ENCODE measurements at regions not wholly inside any gene's neighbourhood (a gene's known extent, or its start where the extent isn't known, plus 50 kb on each side); places are given as distances from the start of the nearest gene placed in this dataset.

DNA sequence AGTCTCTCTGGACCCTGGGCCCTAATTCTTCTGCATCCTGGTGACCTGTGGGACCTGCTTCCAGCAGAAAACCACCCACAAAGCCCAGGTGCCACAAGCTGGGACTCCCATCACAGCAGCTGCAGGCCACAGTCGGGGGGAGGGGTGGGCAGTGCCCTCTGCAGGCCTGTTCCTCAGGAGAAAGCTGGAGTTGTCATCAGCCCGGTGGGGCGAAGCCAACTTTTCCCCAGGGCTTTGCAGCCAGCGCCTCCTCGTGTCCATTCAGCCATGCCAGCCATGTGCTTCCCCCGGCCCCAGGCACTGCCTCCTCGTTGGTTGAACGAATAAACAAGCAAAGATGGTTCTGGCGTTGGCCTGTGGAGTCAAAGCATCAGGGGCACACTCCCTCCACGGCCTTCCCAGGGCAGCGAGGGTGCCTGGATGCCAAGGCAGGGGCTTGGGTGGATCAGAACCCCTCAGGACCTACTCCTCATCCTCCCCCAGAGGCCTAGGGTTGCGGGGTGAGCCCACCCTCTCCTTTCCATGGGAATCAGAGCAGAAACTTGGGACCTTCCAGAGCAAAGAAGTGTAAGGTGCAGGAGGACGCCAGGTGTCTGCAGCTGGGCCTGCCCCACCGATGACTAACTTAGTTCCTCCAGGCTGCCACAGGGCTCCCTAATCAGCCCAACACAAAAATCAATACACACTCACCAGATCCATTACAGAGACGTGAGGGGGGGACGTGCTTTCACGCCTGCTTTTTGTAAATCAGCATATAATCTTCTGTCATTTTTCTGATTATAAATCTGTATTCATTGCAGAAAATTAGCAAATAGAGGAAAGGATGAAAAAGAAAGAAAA lies 75.7 kb upstream of the RAB6C start:
- H3K4me3 ChIP-seq = no peak overlapping the region
- no peaks in the 10 kb centered on the region for H3K4me1 ChIP-seq
- no peak overlapping the region for H3K27ac ChIP-seq
- 44 to 82% methylated on average over 4 of the region's 17 CpGs for WGBS, 2 donors (ENCODE audit: low coverage in 1 of 2)
- ATAC-seq = no peak
- no peaks in the 10 kb centered on the region for H3K36me3 ChIP-seq
- TF ChIP-seq EP300 (IDR thresholded peaks at IDR 0.05) (no peak), POLR2AphosphoS5 (IDR thresholded peaks at IDR 0.05) (no peak), POLR2A (IDR thresholded peaks at IDR 0.05) (no peak)
- TF ChIP-seq, protein P1, sequence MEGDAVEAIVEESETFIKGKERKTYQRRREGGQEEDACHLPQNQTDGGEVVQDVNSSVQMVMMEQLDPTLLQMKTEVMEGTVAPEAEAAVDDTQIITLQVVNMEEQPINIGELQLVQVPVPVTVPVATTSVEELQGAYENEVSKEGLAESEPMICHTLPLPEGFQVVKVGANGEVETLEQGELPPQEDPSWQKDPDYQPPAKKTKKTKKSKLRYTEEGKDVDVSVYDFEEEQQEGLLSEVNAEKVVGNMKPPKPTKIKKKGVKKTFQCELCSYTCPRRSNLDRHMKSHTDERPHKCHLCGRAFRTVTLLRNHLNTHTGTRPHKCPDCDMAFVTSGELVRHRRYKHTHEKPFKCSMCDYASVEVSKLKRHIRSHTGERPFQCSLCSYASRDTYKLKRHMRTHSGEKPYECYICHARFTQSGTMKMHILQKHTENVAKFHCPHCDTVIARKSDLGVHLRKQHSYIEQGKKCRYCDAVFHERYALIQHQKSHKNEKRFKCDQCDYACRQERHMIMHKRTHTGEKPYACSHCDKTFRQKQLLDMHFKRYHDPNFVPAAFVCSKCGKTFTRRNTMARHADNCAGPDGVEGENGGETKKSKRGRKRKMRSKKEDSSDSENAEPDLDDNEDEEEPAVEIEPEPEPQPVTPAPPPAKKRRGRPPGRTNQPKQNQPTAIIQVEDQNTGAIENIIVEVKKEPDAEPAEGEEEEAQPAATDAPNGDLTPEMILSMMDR (IDR thresholded peaks at IDR 0.05) = no peak
- H3K9me3 ChIP-seq = peaks cover 0 to 15% (median 0%) of the 10 kb centered on the region in 3 donors
- H3K27me3 ChIP-seq = peaks cover 20% of the 10 kb centered on the region

GRCh38 chr2:129904532-129905446 lies 74.7 kb upstream of the RAB6C start:
- TF ChIP-seq POLR2AphosphoS5 (IDR thresholded peaks at IDR 0.05) = no peak
- TF ChIP-seq, protein P1 (IDR thresholded peaks at IDR 0.05) = no peak
- TF ChIP-seq EP300 (IDR thresholded peaks at IDR 0.05) = no peak
- TF ChIP-seq POLR2A (IDR thresholded peaks at IDR 0.05) = no peak
- peaks cover 0 to 8% (median 0%) of the 10 kb centered on the region in 3 donors for H3K9me3 ChIP-seq

DNA sequence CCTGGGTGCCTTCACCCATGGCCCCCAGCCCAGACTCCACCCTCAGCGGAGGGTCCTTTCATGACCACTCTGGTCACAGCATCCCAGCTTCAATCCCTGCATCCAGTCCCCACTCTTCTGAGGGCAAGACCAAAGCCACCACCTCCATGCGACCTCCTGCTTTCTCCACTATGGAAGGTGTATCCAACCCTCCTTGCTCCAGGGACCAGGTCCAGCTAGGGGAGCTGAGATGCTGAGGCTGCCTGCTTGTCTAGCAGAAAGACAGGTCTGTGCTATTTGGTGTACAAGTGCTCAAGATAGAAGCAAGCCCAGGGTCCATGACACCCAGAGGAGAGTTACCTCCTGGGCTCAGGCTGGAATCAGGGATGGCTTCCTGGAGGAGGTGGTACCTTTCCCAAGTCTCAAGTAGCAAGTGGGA lies 73.8 kb upstream of the RAB6C start:
- TF ChIP-seq POLR2AphosphoS5 (IDR thresholded peaks at IDR 0.05) (no peak), POLR2A (IDR thresholded peaks at IDR 0.05) (no peak)
- TF ChIP-seq, protein P1 (IDR thresholded peaks at IDR 0.05) = no peak
- no peaks in the 10 kb centered on the region for H3K4me1 ChIP-seq
- H3K27ac ChIP-seq = no peak overlapping the region
- no peaks in the 10 kb centered on the region for H3K9me3 ChIP-seq
- peaks cover 20% of the 10 kb centered on the region for H3K27me3 ChIP-seq
- no CpG with 5 or more reads among the region's 2 CpGs for WGBS, 2 donors (ENCODE audit: low coverage in 1 of 2)
- no peak overlapping the region for H3K4me3 ChIP-seq
- no peaks in the 10 kb centered on the region for H3K36me3 ChIP-seq
- no peak for ATAC-seq

More at GRCh38 chr2:129904532-129905446, 74.7 kb upstream of the RAB6C start:
- Histone ChIP-seq H3K4me3 (no peak overlapping the region), H3K4me1 (no peaks in the 10 kb centered on the region), H3K27ac (no peak overlapping the region), H3K27me3 (peaks cover 20% of the 10 kb centered on the region), H3K36me3 (no peaks in the 10 kb centered on the region)
- WGBS, 2 donors (ENCODE audit: low coverage in 1 of 2) = 62 to 70% methylated on average over 3 to 7 of the region's 20 CpGs
- no peak for ATAC-seq

DNA sequence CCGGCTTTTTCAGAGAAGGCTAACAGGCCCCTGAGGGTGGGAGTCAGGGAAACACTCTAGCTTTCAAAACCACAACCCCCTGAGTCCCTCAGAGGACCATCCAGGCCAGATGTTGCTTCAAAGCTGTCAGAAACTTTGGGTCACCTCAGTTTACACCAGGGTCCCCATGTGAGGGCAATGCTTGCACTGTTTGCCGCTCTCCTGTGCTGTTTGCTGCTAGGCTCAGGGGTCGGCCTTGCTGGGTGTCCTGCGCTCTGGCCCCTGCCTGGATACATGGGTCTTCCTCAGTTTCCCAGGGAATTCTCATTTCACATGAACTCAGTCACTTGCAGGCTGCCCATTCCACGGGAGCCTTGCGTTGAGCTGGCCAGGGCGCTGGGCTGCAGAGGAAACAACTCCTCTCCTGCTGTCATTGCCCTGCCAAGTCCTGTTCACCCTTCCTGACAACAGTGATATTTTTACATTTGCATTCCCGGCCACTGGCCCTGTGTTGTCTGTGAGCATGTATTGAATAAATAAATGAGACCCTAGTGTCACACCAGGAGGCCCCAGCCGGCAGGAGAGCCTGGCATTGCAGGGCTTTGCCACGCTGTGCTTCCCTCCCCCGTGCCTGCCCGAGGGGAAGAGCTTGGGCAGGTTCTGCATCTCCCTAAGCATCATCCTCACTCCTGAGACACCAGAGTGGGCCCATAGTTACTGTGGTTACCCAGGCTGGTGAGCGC lies 73.2 kb upstream of the RAB6C start:
- H3K27ac ChIP-seq = no peak overlapping the region
- H3K9me3 ChIP-seq = no peaks in the 10 kb centered on the region
- peaks cover 20% of the 10 kb centered on the region for H3K27me3 ChIP-seq
- H3K4me1 ChIP-seq = no peaks in the 10 kb centered on the region
- no peak overlapping the region for H3K4me3 ChIP-seq
- TF ChIP-seq EP300 (IDR thresholded peaks at IDR 0.05) = no peak
- TF ChIP-seq, protein P1 (IDR thresholded peaks at IDR 0.05) = no peak
- TF ChIP-seq POLR2AphosphoS5 (IDR thresholded peaks at IDR 0.05) = no peak
- TF ChIP-seq POLR2A (IDR thresholded peaks at IDR 0.05) = no peak
- WGBS, 2 donors (ENCODE audit: low coverage in 1 of 2) = 20 to 48% methylated on average over 1 to 9 of the region's 13 CpGs
- no peak for ATAC-seq
- H3K36me3 ChIP-seq = no peaks in the 10 kb centered on the region

Data from gastroesophageal sphincter (tissue), 4 donors.